ENCODE measurements at regions not wholly inside any gene's neighbourhood (a gene's known extent, or its start where the extent isn't known, plus 50 kb on each side); places are given as distances from the start of the nearest gene placed in this dataset.

DNA sequence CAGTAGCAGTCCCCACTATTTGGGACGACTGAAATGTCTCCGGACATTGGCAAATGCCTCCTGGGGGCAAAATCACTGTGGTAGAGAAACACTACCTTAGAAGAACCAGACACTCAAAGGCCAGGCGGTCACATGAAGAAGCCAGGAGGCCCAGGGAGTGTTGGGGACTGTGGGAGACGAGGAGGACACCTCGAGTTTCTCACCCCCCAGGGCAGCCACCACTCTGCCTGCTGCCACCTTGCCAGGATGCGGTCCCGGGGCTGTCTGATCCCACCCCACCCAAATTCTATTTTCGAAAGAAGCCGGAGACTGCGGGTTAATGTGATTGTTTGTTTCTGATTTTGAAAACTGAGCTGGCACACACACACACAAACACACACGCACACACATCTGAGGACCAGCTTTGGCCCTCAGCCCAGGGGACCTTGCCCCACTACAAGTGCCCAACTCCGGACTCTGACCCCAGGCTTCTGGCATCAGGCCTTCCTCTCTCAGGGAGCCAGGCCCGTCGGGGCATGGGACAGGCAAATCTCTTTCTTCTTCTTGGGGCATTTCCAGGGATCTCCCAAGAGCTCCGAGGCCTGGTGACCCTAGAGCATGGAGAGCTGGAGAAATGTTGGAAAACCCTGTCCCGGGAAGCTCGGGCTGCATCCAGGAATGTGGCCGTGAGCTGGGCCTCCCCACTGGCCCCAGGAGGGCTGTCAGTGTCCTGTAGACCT, 187.5 kb upstream of the PMEPA1 start:
- no peak for DNase-seq (ENCODE audit: low read depth)

DNA sequence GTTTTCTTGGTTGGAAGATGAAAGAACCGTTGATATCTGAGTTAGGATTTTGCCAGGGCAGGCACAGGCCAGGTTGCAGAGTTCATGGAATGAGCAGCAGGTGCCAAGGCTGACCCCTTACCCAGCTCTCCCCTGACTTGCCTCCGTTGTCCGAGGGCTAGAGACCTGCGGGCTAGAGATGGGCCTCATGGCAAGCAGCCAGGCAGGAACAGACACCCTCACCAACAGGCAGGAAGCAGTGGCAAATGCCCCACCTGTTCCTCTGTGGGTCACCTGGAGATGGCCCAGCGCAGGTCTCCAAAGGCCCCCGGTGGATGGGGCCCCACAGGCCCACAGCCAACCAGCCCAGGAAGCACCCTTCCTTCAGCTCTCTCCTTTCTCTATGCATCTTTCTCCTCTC, 186.7 kb upstream of the PMEPA1 start:
- DNase-seq (ENCODE audit: low read depth), result no peak

DNA sequence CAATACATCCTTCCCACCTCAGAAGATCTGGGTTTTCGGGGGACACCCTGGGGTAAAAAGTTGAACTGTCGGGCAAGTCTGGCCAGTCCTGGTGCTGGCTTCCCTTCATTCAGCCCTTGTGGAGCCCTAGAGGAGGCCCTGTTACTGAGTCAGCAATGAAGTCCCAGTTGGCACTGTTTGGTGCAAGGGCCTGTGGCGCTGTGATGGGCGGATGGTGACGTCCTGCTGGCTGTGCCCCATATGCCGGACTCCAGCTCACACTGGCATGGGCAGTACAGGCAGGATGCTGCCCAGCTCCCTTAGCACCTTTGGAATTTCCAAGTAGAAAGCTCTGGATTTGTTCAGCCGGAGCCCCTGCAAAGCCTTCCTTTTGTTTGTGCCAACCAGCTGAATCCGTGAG, 186.2 kb upstream of the PMEPA1 start:
- DNase-seq (ENCODE audit: low read depth), result no peak

DNA sequence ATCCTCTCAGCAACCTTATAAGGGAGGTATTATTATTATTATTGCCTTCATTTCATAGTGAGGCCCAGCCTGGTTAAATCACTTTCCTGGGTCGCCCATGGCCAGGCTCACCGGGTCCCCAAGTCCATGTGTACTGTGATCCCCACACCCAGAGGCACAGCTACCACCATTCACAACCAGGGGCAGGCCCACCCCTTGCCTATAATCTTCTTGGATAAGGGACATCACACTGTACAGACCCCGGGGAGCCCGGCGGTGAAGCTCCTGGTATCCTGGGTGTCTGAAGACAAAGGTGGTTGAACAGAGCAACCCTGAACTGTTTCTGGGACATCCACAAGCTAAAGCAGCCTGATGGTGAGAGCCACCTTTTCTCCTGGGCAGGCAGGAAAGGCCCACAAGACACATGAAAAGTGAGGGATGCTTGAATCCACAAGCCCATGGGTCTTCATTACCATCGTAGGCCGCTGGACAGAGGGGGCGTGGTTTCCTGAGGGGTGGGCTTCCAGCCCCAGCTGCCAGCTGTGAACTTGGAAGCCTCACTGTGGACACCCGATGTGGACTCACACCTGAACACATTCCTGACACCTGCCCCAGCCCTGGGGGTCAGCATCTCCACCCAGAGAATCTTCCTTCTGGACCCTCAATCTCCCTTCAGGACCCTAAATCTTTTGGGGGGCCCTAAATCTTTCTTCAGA, 185.5 kb upstream of the PMEPA1 start:
- no peak for DNase-seq (ENCODE audit: low read depth)

DNA sequence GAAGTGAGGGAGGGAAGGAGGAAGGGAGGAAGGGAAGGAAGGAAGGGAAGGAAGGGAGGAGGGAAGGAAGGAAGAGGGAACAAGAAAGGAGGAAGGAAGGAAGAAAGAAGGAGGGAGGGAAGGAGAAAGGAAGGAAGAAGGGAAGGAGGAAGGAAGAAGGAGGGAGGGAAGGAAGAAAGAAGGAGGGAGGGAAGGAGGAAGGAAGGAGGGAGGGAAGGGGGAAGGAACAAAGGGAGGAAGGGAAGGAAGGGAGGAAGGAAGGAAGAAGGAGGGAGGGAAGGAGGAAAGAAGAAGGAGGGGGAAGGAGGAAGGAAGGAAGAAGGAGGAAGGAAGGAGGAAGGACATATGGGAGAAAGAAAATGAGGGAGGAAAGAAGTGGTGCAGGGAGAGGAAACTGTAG, 184.7 kb upstream of the PMEPA1 start:
- no peak for DNase-seq (ENCODE audit: low read depth)

DNA sequence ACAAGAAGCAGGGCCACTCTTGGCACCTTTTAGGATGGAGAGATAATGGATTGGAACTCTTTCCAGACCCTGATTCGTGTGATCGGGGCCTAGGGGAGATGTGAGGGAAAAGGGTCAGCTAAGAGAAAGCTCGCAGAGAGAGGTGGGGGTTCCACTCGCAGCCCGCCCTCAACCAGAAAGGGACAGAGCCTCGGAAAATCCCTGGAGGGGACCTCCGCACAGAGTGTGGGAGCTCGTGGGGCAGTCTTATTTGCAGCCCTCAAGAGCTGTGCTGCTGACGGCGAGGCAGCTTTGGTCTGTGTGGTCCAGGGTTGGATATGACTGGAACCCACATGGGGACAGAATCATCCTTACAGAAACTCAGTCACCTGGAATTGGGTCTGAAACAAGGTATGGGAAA, 184.3 kb upstream of the PMEPA1 start:
- no peak for DNase-seq (ENCODE audit: low read depth)

DNA sequence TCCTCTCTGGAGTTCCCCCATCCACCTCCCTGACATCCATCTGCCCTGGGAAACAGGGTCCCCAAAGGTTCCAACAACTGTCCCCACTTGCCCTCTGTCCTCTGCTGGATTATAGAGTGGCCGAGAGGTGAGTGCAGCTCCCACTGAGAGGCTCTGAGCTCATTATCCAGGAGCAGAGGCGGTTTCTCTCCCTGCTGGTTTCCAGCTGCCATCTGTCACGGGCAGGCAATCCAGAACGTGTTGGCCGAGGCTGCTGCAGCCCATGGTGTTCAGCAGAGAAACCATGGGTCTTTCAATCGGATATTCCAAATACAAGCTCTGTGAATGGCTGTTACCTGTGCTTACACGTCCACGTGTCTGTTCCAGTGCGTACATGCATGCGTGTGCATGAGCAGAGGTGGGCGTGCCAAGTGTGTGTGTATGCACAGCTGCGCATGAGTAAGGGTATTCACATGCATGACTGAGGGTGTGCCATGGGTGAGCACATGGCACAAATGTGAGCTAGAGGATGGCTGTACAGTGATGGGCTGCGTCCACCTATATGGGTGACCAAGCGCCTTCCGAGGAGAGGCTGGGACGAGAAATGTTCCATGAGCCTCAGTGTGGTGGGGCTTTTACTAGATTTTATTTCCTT, 183.7 kb upstream of the PMEPA1 start:
- no peak for DNase-seq (ENCODE audit: low read depth)

DNA sequence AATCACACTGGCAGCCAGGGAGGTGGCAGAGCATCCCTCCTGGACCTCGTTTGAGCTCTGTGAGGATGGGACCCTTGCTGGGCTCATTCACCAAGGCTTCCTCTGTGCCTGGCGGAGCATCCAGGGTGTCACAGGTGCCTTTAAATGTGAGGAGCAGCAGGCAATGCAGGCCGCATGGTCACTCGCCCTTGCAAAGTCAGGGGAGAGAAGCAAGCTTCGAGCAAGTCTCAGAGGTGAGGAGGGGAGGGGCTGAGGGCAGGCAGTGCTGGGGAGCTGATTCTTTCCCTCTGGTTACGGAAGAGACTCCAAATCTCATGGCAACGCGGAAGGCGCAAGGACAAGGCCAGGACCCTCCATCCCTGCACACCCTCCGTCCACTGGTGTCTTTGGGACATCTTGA, 182.7 kb upstream of the PMEPA1 start:
- no peak for DNase-seq (ENCODE audit: low read depth)

DNA sequence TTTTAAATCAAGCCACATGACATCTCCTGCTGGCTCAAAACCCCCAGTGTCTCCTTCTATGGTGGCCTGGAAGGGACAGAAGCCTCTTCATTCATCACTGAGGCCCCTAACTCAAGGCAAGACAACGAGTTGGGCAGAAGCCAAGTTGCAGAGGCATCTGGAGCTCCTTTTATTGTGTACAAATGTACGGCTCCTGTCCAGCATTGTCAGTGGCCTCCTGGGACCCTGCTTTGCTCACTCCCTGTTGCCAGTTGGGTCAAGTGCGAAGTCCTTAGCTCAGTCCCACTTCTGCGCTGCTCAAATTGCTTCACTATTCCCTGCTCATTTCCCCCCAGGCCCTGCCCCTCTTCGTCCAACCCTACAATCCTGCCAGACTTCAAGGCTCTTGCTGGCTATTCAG, 181.2 kb upstream of the PMEPA1 start:
- no peak for DNase-seq (ENCODE audit: low read depth)

DNA sequence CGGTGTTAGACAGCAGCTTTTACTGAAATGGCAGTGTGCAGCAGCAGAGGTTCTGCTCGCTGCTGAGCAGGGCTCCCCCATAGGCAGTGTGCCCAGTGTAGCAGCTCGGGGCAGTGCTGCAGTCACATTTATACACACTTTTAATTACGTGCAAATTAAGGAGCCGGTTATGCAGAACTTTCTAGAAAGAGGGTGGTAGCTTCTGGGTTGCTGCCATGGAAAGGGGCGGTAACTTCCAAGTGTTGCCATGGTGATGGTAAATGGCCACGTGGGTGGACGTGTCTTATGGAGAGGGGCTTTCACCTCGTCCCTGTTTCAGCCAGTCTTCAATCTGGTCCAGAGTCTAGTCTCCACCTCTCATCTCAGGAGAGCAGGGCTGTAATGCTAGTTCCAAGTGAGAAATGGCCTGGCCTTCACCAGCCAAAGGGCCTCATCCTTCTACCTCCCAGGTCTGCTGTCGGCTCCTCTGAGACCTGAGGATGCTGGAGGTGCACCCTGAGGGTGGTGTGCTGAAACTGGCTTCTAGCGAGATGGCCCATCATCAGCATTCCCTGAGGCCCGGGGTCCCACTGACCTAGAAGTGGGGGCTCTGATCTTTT, 180.5 kb upstream of the PMEPA1 start:
- no peak for DNase-seq (ENCODE audit: low read depth)

DNA sequence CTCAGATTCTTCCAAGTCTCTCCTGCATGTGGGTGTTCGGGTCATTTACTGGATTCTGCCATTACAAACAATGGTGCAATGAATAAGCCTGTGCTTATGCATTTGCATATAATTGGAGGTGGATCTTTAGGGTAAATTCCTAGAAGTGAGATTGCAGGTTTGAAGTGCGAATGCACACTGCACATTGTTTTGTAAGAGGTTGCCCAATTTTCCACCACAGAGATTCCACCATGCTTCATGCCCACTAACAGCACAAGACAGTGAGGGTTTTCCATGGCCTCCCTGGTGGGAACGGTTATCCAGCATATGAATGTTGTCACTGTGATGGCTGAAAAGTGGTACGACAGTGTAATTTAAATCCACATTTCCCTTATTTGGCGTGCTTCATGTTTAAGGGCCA, 178.8 kb upstream of the PMEPA1 start:
- DNase-seq (ENCODE audit: low read depth), result no peak

DNA sequence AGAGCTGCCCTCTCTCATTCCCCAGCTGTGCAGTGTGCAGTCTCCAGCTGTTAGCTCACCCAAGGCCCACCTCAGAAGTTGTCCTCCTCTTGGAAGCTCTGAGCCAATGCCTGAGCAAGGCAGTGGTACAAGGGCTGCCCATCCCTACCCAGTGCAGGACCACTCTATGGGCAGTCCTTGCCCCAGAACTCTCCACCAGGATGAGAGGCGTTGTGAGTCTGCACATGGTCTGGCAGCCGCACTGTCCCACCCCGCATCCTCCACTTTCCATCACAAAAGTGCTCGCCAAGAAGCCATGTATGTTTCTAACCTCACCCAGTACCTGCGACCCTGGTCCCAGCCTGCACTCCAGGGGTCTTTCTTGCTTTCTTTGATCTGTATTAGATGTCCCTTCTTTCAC, 175.1 kb upstream of the PMEPA1 start:
- DNase-seq (ENCODE audit: low read depth), result no peak

DNA sequence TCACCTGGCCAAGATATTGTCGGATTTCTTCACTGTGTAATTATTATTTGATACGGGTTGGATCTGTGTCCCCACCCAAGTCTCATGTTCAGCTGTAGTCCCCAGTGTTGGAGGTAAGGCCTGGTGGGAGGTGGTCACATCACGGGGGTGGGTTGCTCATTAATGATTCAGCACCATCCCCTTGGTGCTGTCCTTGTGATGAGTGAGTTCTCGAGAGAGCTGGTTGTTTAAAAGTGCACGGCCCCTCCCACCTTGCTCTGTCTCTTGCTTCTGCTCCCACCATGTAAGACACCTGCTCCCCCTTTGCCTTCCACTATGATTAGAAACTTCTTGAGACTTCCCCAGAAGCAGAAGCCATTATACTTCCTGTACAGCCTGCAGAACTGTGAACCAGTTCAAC, 173.9 kb upstream of the PMEPA1 start:
- no peak for DNase-seq (ENCODE audit: low read depth)

DNA sequence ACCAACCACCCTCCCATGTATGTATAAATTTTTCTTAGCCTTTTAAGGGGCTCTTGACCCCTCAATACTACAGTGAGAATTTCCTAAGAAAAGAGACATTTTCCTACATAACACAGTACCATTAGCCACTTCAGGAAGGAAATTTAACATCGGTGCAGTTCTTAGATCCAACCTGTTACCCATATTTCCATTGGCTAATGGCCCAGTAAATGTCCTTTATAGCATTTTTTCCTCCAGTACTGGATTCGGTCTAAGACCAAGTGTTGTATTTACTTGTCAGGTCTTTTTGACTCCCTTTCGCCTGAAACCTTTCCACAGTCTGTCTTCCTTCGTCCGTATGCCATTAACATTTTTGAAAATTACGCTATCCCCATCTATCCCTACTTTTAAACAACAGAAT, 173.4 kb upstream of the PMEPA1 start:
- no peak for DNase-seq (ENCODE audit: low read depth)

DNA sequence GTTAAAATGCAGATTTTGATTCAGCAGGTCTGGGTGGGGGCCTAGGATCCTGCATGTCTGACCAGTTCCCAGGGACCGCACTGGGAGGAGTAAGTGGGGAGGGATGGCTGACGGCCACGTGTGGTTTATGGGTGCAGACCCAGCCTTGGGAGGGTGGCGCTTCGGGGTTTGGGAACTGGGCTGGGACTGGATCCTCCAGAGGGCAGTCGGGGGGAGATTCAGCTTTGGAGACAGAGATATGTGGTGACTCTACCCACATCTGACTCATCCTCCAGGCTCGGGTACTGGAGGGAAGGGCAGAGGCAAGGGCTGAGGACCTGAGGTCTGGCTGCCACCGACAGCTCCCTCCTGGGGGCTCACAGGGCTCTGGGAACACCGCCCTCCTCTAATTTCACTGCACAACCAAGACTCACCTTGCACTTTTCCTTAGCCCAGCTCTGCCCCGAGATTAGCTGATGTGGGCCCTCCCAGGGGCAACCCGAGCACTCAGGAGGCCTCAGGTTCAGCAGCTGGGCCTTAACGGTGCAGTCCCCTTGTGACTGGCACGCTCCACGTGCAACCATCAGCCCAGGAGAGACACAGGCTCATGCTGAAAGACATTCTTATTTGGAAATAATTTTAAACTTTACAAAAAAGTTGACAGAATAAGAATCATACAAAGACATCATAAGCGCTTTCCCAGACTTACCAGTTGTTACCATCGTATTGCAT, 172.8 kb upstream of the PMEPA1 start:
- DNase-seq (ENCODE audit: low read depth), result peak; percentile 94

DNA sequence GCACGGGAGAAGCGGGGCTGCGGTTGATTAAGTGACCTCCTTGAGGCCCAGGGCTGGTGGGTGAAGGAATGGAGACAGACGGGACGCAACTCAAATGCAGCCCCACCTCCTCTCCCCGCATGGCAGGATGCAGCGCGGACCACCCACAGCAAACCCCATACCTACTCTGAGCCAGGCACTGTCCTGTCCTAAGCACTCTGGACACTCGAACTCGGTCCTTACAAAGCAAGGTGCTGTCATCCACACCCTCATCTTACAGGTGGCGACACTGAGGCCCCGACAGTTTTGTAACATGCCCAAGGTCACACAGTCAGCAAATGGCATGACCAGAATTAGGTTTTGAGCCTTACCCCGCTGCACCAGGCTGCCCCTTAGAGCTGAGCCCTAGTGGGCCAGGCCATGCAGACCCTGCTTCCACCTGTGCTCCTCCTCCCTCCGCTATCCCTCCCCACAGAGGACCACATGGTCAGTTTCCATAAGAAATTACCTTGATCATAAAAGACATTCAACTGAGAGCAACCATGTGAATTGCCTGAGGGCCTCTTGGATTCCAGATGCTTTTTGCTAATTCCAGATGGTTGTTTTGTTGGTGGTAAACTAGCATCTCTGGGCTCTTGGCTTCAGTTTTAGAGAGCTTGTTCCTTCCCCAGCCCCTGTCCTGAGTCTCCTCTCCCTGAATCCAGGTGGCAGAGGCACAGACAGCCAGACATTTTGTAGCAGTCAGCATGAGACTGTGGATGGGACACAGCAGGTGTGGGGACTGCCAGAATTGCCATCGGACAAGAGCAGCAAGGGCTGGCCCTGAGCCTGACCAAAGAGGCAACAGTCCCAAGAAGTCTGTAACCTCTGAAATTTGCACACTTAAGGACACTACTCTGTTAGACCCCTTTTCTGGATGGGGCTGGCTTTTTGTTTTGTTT, 171.9 kb upstream of the PMEPA1 start:
- peak; percentile 60 for DNase-seq (ENCODE audit: low read depth)

DNA sequence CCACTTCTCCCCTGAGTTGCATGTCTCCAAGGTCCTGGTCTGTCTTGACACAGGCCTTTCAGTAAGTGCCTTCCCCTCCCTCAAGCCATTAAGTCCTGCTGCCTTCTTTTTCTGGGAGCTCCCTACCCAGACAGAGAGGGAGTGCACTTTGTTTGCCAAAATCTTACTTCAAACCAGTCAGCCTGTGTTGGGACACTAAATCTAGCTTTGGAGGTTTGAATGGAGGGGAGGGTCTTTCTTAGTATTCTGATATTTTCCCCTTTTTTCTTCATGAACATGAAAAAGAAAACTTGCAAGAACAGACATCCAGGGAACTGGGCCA, 170.7 kb upstream of the PMEPA1 start:
- no peak for DNase-seq (ENCODE audit: low read depth)

DNA sequence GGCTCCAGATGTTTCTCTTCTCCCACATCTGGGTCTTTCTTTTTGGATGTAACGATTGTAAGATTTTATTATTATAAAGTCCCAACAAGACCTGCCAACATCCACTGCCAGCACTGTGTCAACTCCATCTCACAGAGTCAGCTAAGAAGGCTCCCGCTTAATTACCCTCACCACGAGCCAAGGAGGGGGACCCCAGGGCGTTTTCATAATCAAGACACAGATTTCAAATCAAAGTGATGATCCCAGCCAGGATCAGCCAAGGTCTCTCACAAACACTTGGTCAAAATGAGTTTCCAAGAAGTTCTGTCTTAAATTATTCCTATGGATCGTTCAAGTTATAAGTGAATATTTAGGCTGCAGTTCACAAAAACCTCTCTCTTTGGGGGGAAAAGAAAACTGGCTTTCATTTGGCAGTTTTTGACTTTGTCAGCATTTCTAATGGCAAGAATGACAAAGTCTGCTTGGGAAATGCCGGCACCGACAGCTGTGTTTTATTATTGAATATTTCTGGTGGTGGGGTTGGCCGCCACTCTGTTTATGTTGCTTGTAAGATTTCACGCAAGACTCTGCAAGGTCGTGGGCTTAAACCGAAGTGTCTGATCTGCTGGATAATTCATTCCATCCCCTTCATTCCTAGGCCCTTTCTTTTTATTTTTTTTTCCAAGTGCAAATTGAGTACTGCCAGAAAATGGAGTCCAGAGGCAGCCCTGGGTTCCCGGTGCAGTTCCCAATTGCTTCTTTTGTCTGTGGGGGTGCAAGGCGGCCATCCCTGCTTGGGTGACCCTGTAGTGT, 170.2 kb upstream of the PMEPA1 start:
- no peak for DNase-seq (ENCODE audit: low read depth)

DNA sequence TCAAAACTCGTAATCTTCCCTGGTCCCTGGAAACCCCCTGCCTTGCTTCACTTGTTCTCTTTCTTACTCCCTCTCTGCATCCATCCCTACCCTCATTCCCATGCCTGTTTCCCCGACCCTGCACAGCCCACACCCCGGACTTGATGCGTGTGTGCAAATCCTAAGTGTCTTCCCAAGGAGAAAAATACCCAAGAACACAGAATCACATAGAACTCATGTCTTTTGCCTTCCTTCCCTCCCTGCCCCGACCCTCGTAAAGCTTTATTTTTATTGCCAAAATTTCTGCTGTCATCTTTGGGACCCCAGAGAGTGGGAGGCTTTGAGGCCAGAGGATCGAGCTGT, 169.6 kb upstream of the PMEPA1 start:
- DNase-seq (ENCODE audit: low read depth), result no peak

DNA sequence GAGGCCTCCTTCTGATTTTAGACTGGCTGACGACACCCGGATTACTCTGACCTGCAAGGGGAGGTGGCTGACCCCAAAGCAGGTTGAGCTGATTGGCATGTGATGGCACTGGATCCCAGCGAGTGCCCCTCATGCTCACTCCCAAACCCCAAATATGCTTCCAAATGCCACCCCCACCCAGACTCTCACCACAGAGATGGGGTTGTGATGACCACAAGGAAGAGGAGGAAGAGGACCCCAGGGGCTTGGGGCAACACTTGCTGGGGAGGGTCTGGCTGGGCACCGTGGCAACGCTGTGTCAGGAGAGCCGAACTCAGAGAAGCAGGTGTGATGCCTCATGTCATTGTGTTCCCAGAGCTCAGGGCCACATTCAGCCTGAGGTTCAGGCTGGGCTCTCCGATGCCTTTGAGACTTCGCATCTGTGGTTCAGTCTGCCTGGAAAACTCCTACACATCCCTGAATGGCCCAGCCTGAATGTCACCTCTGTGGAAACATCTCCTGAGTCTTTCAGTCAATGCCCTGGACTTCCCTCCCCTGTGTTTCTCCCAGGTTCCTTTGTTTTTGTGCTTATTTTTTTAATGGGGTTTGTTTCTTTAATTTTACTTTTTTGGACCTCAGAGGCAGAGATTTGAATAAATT, 169.1 kb upstream of the PMEPA1 start:
- DNase-seq (ENCODE audit: low read depth), result no peak

All from M059J (cell line).